CD14-positive monocyte (primary cell): ENCODE measurements at regions not wholly inside any gene's neighbourhood (a gene's known extent, or its start where the extent isn't known, plus 50 kb on each side); places are given as distances from the start of the nearest gene placed in this dataset.

ENCODE experiments used
- DNase-seq, 3 donors: peaks; one replicate each; pipeline ENCODE4 v3.0.0-alpha.2; 2011 to 2022
- H2AFZ ChIP-seq: 2 replicates; pipeline ENCODE4 v1.6.0; 2012; ENCODE audit warnings: mild to moderate bottlenecking, low read depth, low read length, inconsistent platforms; ENCODE audit not compliant: insufficient read depth, poor library complexity, severe bottlenecking
- H3K27ac ChIP-seq, 2 donors: 1 replicate in 1 of 2; 2 replicates in 1 of 2; pipeline ENCODE4 v1.5.1; 2012 to 2013; ENCODE audit warnings: low read length in 2 of 2, control low read depth in 1 of 2, inconsistent platforms in 1 of 2, low read depth in 1 of 2, mild to moderate bottlenecking in 1 of 2
- H3K27me3 ChIP-seq, 2 donors: one replicate each; pipeline versions ENCODE4 v1.6.0 to v1.6.1; 2011 to 2013; ENCODE audit warnings: low read length in 2 of 2; ENCODE audit not compliant: control insufficient read depth in 2 of 2, insufficient read depth in 2 of 2
- H3K36me3 ChIP-seq, 2 donors: replicated peaks in 1 of 2; 1 replicate in 1 of 2; 2 replicates in 1 of 2; pipeline versions ENCODE4 v1.5.1 to v1.6.1; 2012 to 2013; ENCODE audit warnings: low read length in 2 of 2, control low read depth in 1 of 2, inconsistent platforms in 1 of 2, mild to moderate bottlenecking in 1 of 2; ENCODE audit not compliant: insufficient read depth in 2 of 2, control insufficient read depth in 1 of 2
- H3K4me1 ChIP-seq, 2 donors: 1 replicate in 1 of 2; 2 replicates in 1 of 2; pipeline versions ENCODE4 v1.5.1 to v1.6.1; 2012 to 2013; ENCODE audit warnings: low read length in 2 of 2, control low read depth in 1 of 2, inconsistent platforms in 1 of 2, mild to moderate bottlenecking in 1 of 2, moderate library complexity in 1 of 2; ENCODE audit not compliant: insufficient read depth in 2 of 2, control insufficient read depth in 1 of 2
- H3K4me2 ChIP-seq: replicated peaks from 2 replicates; pipeline ENCODE3; 2012; ENCODE audit warnings: low read length, moderate library complexity, mild to moderate bottlenecking; ENCODE audit not compliant: poor library complexity, severe bottlenecking; ENCODE audit errors: extremely low read depth
- H3K4me3 ChIP-seq, 3 experiments: fragments of 200-600 bp in 1 of 3; sonication (generic) in 1 of 3; replicated peaks in 1 of 3; 1 replicate in 2 of 3; 2 replicates in 1 of 3; pipeline ENCODE4 v1.5.1; 2011 to 2013; ENCODE audit warnings: low read length in 3 of 3, mild to moderate bottlenecking in 3 of 3, control low read depth in 2 of 3, low read depth in 2 of 3, inconsistent platforms in 1 of 3, moderate library complexity in 1 of 3
- H3K79me2 ChIP-seq: 2 replicates; pipeline ENCODE4 v1.6.0; 2012; ENCODE audit warnings: mild to moderate bottlenecking, control low read depth, inconsistent platforms, low read length, moderate library complexity; ENCODE audit not compliant: insufficient read depth
- H3K9ac ChIP-seq: 2 replicates; pipeline ENCODE4 v1.6.0; 2017; ENCODE audit warnings: low read length, mild to moderate bottlenecking; ENCODE audit not compliant: insufficient read depth, poor library complexity, severe bottlenecking
- H3K9me3 ChIP-seq, 2 donors: replicated peaks in 1 of 2; 1 replicate in 1 of 2; 2 replicates in 1 of 2; pipeline versions ENCODE4 v1.5.1 to v1.6.1; 2012 to 2013; ENCODE audit warnings: low read length in 2 of 2, control low read depth in 1 of 2; ENCODE audit not compliant: control insufficient read depth in 1 of 2, insufficient read depth in 1 of 2
- H4K20me1 ChIP-seq: 2 replicates; pipeline ENCODE4 v1.6.0; 2012; ENCODE audit warnings: mild to moderate bottlenecking, low read length, control low read depth, moderate library complexity; ENCODE audit not compliant: insufficient read depth
- H3K27ac Mint-ChIP-seq, 7 donors: one replicate each; pipeline ENCODE4 v1.8.0; 2020; ENCODE audit warnings: mild to moderate bottlenecking in 7 of 7, mixed read lengths in 7 of 7, moderate library complexity in 6 of 7, inconsistent platforms in 2 of 7
- H3K27me3 Mint-ChIP-seq, 3 donors: one replicate each; pipeline ENCODE4 v1.8.0; 2021 to 2022; ENCODE audit warnings: low read depth in 3 of 3, mild to moderate bottlenecking in 3 of 3, mixed read lengths in 3 of 3, moderate library complexity in 3 of 3, inconsistent platforms in 1 of 3
- H3K36me3 Mint-ChIP-seq, 2 donors: one replicate each; pipeline ENCODE4 v1.8.0; 2020; ENCODE audit warnings: mixed read lengths in 2 of 2, inconsistent platforms in 1 of 2, mild to moderate bottlenecking in 1 of 2
- H3K4me1 Mint-ChIP-seq: one replicate; pipeline ENCODE4 v1.8.0; 2020; ENCODE audit warnings: mild to moderate bottlenecking, mixed read lengths
- H3K4me3 Mint-ChIP-seq, 2 donors: one replicate each; pipeline ENCODE4 v1.8.0; 2020; ENCODE audit warnings: mild to moderate bottlenecking in 2 of 2, mixed read lengths in 2 of 2, moderate library complexity in 1 of 2
- H3K9me3 Mint-ChIP-seq, 7 donors: one replicate each; pipeline ENCODE4 v1.8.0; 2020 to 2022; ENCODE audit warnings: mixed read lengths in 7 of 7, mild to moderate bottlenecking in 6 of 7, moderate library complexity in 6 of 7, inconsistent platforms in 2 of 7
- WGBS: methylation state at CpG from one replicate; pipeline ENCODE4 v1.1.5; 2013; ENCODE audit warnings: missing lambda C conversion rate; ENCODE audit not compliant: insufficient coverage; 5-methylcytosine and 5-hydroxymethylcytosine counted together
- intact Hi-C, 2 donors: fragments of 100-400 bp; cut with micrococcal nuclease; formaldehyde crosslinking; loops; one replicate each; pipeline versions ENCODE4 v1.15.0 to v1.15.1; 2023
- TF ChIP-seq, protein P1 (sequence below): fragments of 200-600 bp; IDR thresholded peaks from one replicate; pipeline ENCODE4 v1.8.0; 2022; ENCODE audit warnings: antibody characterized with exemption, mild to moderate bottlenecking

DNA sequence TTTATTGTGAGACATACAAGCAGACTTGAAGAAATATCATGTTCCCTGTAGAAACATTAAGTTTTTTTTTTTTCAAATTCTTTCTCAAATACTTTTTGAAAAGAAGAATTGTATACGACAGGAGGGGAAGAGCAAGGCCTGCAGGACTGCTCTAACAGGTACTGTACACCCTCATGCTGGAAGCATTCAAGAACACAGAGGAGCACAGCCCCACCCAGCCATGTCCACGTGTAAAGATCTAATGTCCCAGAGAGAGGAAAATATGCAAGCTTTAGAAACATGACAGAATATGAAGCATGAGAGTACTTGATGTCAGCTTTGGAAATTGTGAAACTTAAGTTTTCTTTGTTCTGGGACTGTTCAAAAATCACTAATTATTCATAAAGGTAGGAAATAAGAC lies 191.6 kb downstream of the TTC32 start:
- Histone ChIP-seq H3K9me3 (no peaks in the 10 kb centered on the region), H3K4me1 (no peaks in the 10 kb centered on the region), H3K27ac (no peak overlapping the region), H3K4me2 (no peak overlapping the region), H3K79me2 (no peaks in the 10 kb centered on the region), H3K36me3 (no peaks in the 10 kb centered on the region), H4K20me1 (no peaks in the 10 kb centered on the region), H2AFZ (no peak overlapping the region), H3K4me3 (no peak overlapping the region), H3K9ac (no peak overlapping the region), H3K27me3 (no peaks in the 10 kb centered on the region)
- Mint-ChIP-seq H3K4me3 (no peak overlapping the region), H3K4me1 (no peaks in the 10 kb centered on the region), H3K36me3 (no peaks in the 10 kb centered on the region), H3K9me3 (peaks cover 0 to 16% (median 4%) of the 10 kb centered on the region in 7 donors), H3K27ac (no peak overlapping the region), H3K27me3 (peaks cover 0 to 2% (median 0%) of the 10 kb centered on the region in 3 donors)
- intact Hi-C loops = no loop called here
- DNase-seq = no peak
- TF ChIP-seq, protein P1, sequence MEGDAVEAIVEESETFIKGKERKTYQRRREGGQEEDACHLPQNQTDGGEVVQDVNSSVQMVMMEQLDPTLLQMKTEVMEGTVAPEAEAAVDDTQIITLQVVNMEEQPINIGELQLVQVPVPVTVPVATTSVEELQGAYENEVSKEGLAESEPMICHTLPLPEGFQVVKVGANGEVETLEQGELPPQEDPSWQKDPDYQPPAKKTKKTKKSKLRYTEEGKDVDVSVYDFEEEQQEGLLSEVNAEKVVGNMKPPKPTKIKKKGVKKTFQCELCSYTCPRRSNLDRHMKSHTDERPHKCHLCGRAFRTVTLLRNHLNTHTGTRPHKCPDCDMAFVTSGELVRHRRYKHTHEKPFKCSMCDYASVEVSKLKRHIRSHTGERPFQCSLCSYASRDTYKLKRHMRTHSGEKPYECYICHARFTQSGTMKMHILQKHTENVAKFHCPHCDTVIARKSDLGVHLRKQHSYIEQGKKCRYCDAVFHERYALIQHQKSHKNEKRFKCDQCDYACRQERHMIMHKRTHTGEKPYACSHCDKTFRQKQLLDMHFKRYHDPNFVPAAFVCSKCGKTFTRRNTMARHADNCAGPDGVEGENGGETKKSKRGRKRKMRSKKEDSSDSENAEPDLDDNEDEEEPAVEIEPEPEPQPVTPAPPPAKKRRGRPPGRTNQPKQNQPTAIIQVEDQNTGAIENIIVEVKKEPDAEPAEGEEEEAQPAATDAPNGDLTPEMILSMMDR = no peak
- WGBS = 100% methylated on average over 1 of the region's 2 CpGs

GRCh38 chr2:19709553-19709952 lies 192.2 kb downstream of the TTC32 start:
- WGBS = no CpG with 5 or more reads among the region's 2 CpGs
- H3K4me2 ChIP-seq = no peak overlapping the region

More at GRCh38 chr2:19709553-19709952, 192.2 kb downstream of the TTC32 start:
- Histone ChIP-seq H3K27ac (no peak overlapping the region), H3K4me1 (no peaks in the 10 kb centered on the region), H4K20me1 (no peaks in the 10 kb centered on the region), H3K4me3 (no peak overlapping the region), H3K9ac (no peak overlapping the region), H3K9me3 (no peaks in the 10 kb centered on the region), H2AFZ (no peak overlapping the region), H3K27me3 (no peaks in the 10 kb centered on the region), H3K36me3 (no peaks in the 10 kb centered on the region), H3K79me2 (no peaks in the 10 kb centered on the region)
- Mint-ChIP-seq H3K9me3 (peaks cover 0 to 14% (median 4%) of the 10 kb centered on the region in 7 donors), H3K27me3 (peaks cover 0 to 2% (median 0%) of the 10 kb centered on the region in 3 donors), H3K36me3 (no peaks in the 10 kb centered on the region), H3K27ac (no peak overlapping the region), H3K4me3 (no peak overlapping the region), H3K4me1 (no peaks in the 10 kb centered on the region)
- no peak for DNase-seq
- TF ChIP-seq, protein P1 = no peak
- intact Hi-C loops = no loop called here
